H1 (cell line): ENCODE measurements at regions not wholly inside any gene's neighbourhood (a gene's known extent, or its start where the extent isn't known, plus 50 kb on each side); places are given as distances from the start of the nearest gene placed in this dataset.

Source experiments
- CTCF ChIA-PET: fragments of 300-600 bp; sonication (Branson Sonifier 250); formaldehyde crosslinking; loops from one replicate; lab custom pipeline; 2021; ENCODE audit not compliant: partially characterized antibody; lab: Charles Lee
- POLR2A ChIA-PET: fragments of 300-600 bp; sonication (Branson Sonifier 250); formaldehyde crosslinking; loops from one replicate; lab custom pipeline; 2021; ENCODE audit warnings: inconsistent platforms; ENCODE audit not compliant: partially characterized antibody; lab: Charles Lee
- DNase-seq, 2 experiments: peaks; one replicate each; pipeline versions ENCODE4 v3.0.0 to v3.0.0-alpha.2; 2010 to 2022; ENCODE audit warnings: low spot score in 2 of 2, low read depth in 1 of 2, mixed read lengths in 1 of 2
- FAIRE-seq: peaks from 2 replicates; lab custom pipeline; 2011; peaks lifted over from hg19 to GRCh38; lab: Jason Lieb, UNC
- H2AFZ ChIP-seq: 2 replicates; pipeline ENCODE4 v1.8.1; 2012; ENCODE audit warnings: low read length, inconsistent platforms
- H2AK5ac ChIP-seq: 2 replicates; pipeline ENCODE4 v1.6.1; 2013; ENCODE audit warnings: low read depth, low read length
- H2BK120ac ChIP-seq: replicated peaks from 2 replicates; pipeline ENCODE3; 2013; ENCODE audit warnings: low read depth, low read length, inconsistent platforms
- H2BK12ac ChIP-seq: 2 replicates; pipeline ENCODE4 v1.6.1; 2013; ENCODE audit warnings: low read depth, low read length
- H2BK15ac ChIP-seq: 2 replicates; pipeline ENCODE4 v1.6.1; 2013; ENCODE audit warnings: low read length
- H2BK20ac ChIP-seq: 2 replicates; pipeline ENCODE4 v1.6.1; 2013; ENCODE audit warnings: low read length
- H2BK5ac ChIP-seq: 2 replicates; pipeline ENCODE4 v1.6.1; 2013; ENCODE audit warnings: low read depth, low read length
- H3K14ac ChIP-seq: 2 replicates; pipeline ENCODE4 v1.6.1; 2013; ENCODE audit warnings: inconsistent platforms; ENCODE audit not compliant: insufficient read length
- H3K18ac ChIP-seq: 2 replicates; pipeline ENCODE4 v1.6.1; 2013; ENCODE audit warnings: low read length; ENCODE audit errors: extremely low read depth
- H3K23ac ChIP-seq: 2 replicates; pipeline ENCODE4 v1.6.1; 2013; ENCODE audit warnings: inconsistent platforms; ENCODE audit not compliant: insufficient read length
- H3K23me2 ChIP-seq: 2 replicates; pipeline ENCODE4 v1.6.1; 2013; ENCODE audit warnings: low read depth, low read length
- H3K27ac ChIP-seq: 2 replicates; pipeline ENCODE4 v1.6.1; 2011; ENCODE audit warnings: low read depth, low read length, inconsistent platforms
- H3K27me3 ChIP-seq, 4 experiments: replicated peaks in 1 of 4; 1 replicate in 1 of 4; 2 replicates in 3 of 4; pipeline versions ENCODE4 v1.6.1 to v1.8.1; 2011 to 2013; ENCODE audit warnings: low read length in 3 of 4, mild to moderate bottlenecking in 3 of 4, inconsistent platforms in 2 of 4, mixed read lengths in 2 of 4, moderate library complexity in 1 of 4; ENCODE audit not compliant: control insufficient read depth in 3 of 4, insufficient read depth in 3 of 4; ENCODE audit errors: extremely low read depth in 1 of 4
- H3K36me3 ChIP-seq, 4 experiments: 2 replicates each; pipeline versions ENCODE4 v1.6.1 to v1.8.1; 2011 to 2013; ENCODE audit warnings: mild to moderate bottlenecking in 4 of 4, low read length in 3 of 4, moderate library complexity in 2 of 4, control low read depth in 1 of 4, inconsistent platforms in 1 of 4; ENCODE audit not compliant: insufficient read depth in 4 of 4, control insufficient read depth in 2 of 4
- H3K4ac ChIP-seq: replicated peaks from 2 replicates; pipeline ENCODE3; 2013; ENCODE audit warnings: low read length, low read depth, mixed read lengths, inconsistent platforms; ENCODE audit not compliant: insufficient read length
- H3K4me1 ChIP-seq, 4 experiments: replicated peaks in 1 of 4; 1 replicate in 1 of 4; 2 replicates in 3 of 4; pipeline versions ENCODE4 v1.6.1 to v1.8.1; 2011 to 2013; ENCODE audit warnings: low read length in 3 of 4, inconsistent platforms in 2 of 4, mixed read lengths in 1 of 4; ENCODE audit not compliant: insufficient read depth in 4 of 4, control insufficient read depth in 3 of 4
- H3K4me2 ChIP-seq, 2 experiments: 2 replicates each; pipeline versions ENCODE4 v1.6.1 to v1.8.1; 2011 to 2013; ENCODE audit warnings: low read depth in 2 of 2, low read length in 2 of 2, control low read depth in 1 of 2, inconsistent platforms in 1 of 2, mild to moderate bottlenecking in 1 of 2; ENCODE audit not compliant: insufficient read depth in 1 of 2
- H3K4me3 ChIP-seq, 4 experiments: fragments of 200-600, 300-600 bp in 1 of 4; sonication (generic), shearing (Covaris generic), sonication (Bioruptor Twin) in 1 of 4; 2 replicates each; pipeline versions ENCODE4 v1.5.1 to v1.8.1; 2011 to 2016; ENCODE audit warnings: low read length in 4 of 4, low read depth in 3 of 4, control low read depth in 2 of 4, inconsistent platforms in 2 of 4, mild to moderate bottlenecking in 2 of 4, mixed read lengths in 1 of 4, moderate library complexity in 1 of 4; ENCODE audit not compliant: insufficient read depth in 2 of 4; ENCODE audit errors: extremely low read depth in 1 of 4
- H3K56ac ChIP-seq: replicated peaks from 2 replicates; pipeline ENCODE3; 2013; ENCODE audit warnings: low read depth, mild to moderate bottlenecking, mixed read lengths, low read length, inconsistent platforms; ENCODE audit not compliant: insufficient read length
- H3K79me1 ChIP-seq: 2 replicates; pipeline ENCODE4 v1.6.1; 2013; ENCODE audit warnings: low read depth, low read length, control low read depth
- H3K79me2 ChIP-seq, 2 experiments: 2 replicates each; pipeline versions ENCODE4 v1.6.1 to v1.8.1; 2012 to 2013; ENCODE audit warnings: low read length in 2 of 2, mild to moderate bottlenecking in 2 of 2, inconsistent platforms in 1 of 2; ENCODE audit not compliant: insufficient read depth in 2 of 2, control insufficient read depth in 1 of 2
- H3K9ac ChIP-seq, 4 experiments: replicated peaks in 1 of 4; 1 replicate in 1 of 4; 2 replicates in 3 of 4; pipeline versions ENCODE4 v1.6.1 to v1.8.1; 2011 to 2013; ENCODE audit warnings: low read depth in 3 of 4, low read length in 3 of 4, control low read depth in 2 of 4, mild to moderate bottlenecking in 2 of 4, moderate library complexity in 2 of 4, inconsistent platforms in 1 of 4; ENCODE audit errors: extremely low read depth in 1 of 4
- H3K9me3 ChIP-seq, 2 experiments: 2 replicates each; pipeline versions ENCODE4 v1.6.1 to v1.8.1; 2012 to 2013; ENCODE audit warnings: mild to moderate bottlenecking in 2 of 2, moderate library complexity in 2 of 2, control low read depth in 1 of 2, inconsistent platforms in 1 of 2, low read depth in 1 of 2, low read length in 1 of 2, mixed read lengths in 1 of 2; ENCODE audit not compliant: insufficient read depth in 2 of 2
- H4K20me1 ChIP-seq, 2 experiments: replicated peaks in 1 of 2; 2 replicates each; pipeline versions ENCODE3 to v1.8.1; 2011 to 2013; ENCODE audit warnings: inconsistent platforms in 2 of 2, low read length in 2 of 2, mild to moderate bottlenecking in 1 of 2; ENCODE audit not compliant: insufficient read depth in 2 of 2, control insufficient read depth in 1 of 2
- H4K5ac ChIP-seq: 2 replicates; pipeline ENCODE4 v1.6.1; 2013; ENCODE audit warnings: low read length, low read depth, mixed read lengths, inconsistent platforms; ENCODE audit not compliant: insufficient read length
- H4K8ac ChIP-seq: 2 replicates; pipeline ENCODE4 v1.8.0; 2013; ENCODE audit warnings: mild to moderate bottlenecking, moderate library complexity, low read length, inconsistent platforms; ENCODE audit not compliant: insufficient read depth; ENCODE audit errors: extremely low read depth
- H4K91ac ChIP-seq: replicated peaks from 2 replicates; pipeline ENCODE3; 2013; ENCODE audit warnings: low read length, mixed read lengths, inconsistent platforms; ENCODE audit not compliant: insufficient read length
- ATF2 ChIP-seq: IDR thresholded peaks from 2 replicates; pipeline ENCODE4 v1.6.1; 2012; ENCODE audit warnings: low read length, inconsistent platforms
- BCL11A ChIP-seq, 2 experiments: IDR thresholded peaks; one replicate each; pipeline ENCODE4 v1.6.1; 2011; ENCODE audit warnings: low read depth in 2 of 2, low read length in 2 of 2, mild to moderate bottlenecking in 2 of 2
- KDM5A ChIP-seq: fragments of 200-600 bp; IDR thresholded peaks from 2 replicates; pipeline ENCODE4 v1.7.1; 2012; ENCODE audit warnings: mild to moderate bottlenecking, low read length, inconsistent platforms, mixed read lengths
- POLR2AphosphoS5 ChIP-seq: IDR thresholded peaks from 2 replicates; pipeline ENCODE4 v1.6.1; 2011; ENCODE audit warnings: low read depth, low read length
- RFX5 ChIP-seq: IDR thresholded peaks from 2 replicates; pipeline ENCODE4 v1.6.1; 2011; ENCODE audit warnings: low read depth, low read length, improper control_type of control experiment, borderline replicate concordance
- TEAD4 ChIP-seq: IDR thresholded peaks from 2 replicates; pipeline ENCODE4 v1.6.1; 2012; ENCODE audit warnings: low read depth, low read length, inconsistent platforms, mixed read lengths
- WGBS, 2 experiments: shearing (Covaris generic) in 1 of 2; methylation state at CpG; one replicate each; pipeline versions ENCODE4 v1.1.6 to v1.1.7; 2013 to 2015; ENCODE audit warnings: low lambda C conversion rate in 2 of 2, mixed read lengths in 2 of 2, inconsistent platforms in 1 of 2, low coverage in 1 of 2, missing lambda C conversion rate in 1 of 2; ENCODE audit not compliant: insufficient replicate concordance in 2 of 2, insufficient coverage in 1 of 2, insufficient read length in 1 of 2; ENCODE audit errors: extremely low coverage in 1 of 2, missing lambda C conversion rate in 1 of 2; 5-methylcytosine and 5-hydroxymethylcytosine counted together

DNA sequence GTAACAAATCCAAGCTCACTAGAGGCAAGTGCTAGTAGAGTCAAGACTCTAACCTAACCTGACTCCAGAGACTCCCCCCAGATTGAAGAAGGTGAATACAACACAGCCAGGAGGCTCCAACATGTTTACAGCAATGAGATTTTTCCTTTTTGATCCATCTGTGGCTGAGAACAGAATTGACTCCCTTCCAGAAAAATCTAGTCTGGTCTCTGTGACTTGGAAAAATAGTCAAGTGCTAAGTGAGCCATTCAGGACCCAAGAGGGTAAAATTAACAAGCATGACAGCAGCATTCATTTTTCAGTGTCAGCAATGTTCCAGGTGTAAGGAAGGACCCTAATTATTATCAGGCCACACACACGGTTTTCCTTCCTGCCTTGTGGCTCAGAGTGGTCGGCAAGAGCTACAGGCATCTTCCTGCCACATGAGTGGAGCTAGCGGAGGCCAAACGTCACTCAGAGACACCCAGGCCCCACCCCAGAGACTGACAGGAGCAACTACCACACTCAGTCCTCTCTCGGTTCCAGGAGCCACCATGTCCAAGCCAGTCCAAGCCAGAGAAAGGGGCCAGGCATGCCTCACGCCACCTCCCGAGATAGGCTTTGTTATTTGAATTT lies 395.1 kb downstream of the FOXO1 start:
- FAIRE-seq: no peak
- H2AK5ac ChIP-seq: no peak overlapping the region
- 0 out of 2 replicates have a peak overlapping the region, but pooled peaks have one; percentile 35 for H2BK20ac ChIP-seq
- CTCF ChIA-PET: interaction anchor here (0.6 to 2.1 kb wide), 2 partner anchors 10 to 166 kb away, joined by 3 to 7 read pairs; no protein-coding TSS in a partner anchor
- no peak overlapping the region for H3K18ac ChIP-seq
- no peak for DNase-seq
- TF ChIP-seq ATF2 (no peak), POLR2AphosphoS5 (no peak), TEAD4 (no peak), RFX5 (no peak), BCL11A (IDR thresholded peaks at IDR 0.05; ENCODE audit: low read depth in 2 of 2, low read length in 2 of 2) (no peak), KDM5A (no peak)
- TF ChIP-seq, all 59 proteins: peak for 0
- Histone ChIP-seq H3K4me3 (no peak overlapping the region), H4K91ac (no peak overlapping the region), H3K4me2 (no peak overlapping the region; a peak in 1 of 4 replicates), H4K8ac (no peak overlapping the region), H4K5ac (no peak overlapping the region), H3K9me3 (no peaks in the 10 kb centered on the region), H4K20me1 (no peaks in the 10 kb centered on the region), H3K4me1 (peaks cover 0 to 11% (median 9%) of the 10 kb centered on the region in 4 experiments), H2BK120ac (no peak overlapping the region), H3K56ac (no peak overlapping the region), H2BK15ac (no peak overlapping the region), H3K79me1 (no peaks in the 10 kb centered on the region), H3K9ac (no peak overlapping the region), H3K23me2 (no peaks in the 10 kb centered on the region; the same call in 1 of the 2 replicates), H3K14ac (no peak overlapping the region), H3K4ac (peak overlapping the region; percentile 4), H3K27me3 (no peaks in the 10 kb centered on the region; a peak in 1 of 7 replicates), H3K36me3 (no peaks in the 10 kb centered on the region; a peak in 1 of 8 replicates), H3K27ac (no peak overlapping the region), H2AFZ (no peak overlapping the region), H2BK5ac (peak overlapping the region; percentile 15; the same call in 1 of the 2 replicates), H3K79me2 (no peaks in the 10 kb centered on the region), H3K23ac (no peak overlapping the region), H2BK12ac (no peak overlapping the region; the same call in 1 of the 2 replicates)
- POLR2A ChIA-PET: no interaction called here
- 96% methylated on average over 7 of the region's 7 CpGs; no CpG with 5 or more reads in 1 of the 2 experiments for WGBS, 2 experiments
